Activated B cell treated with CpG ODN at 0.5 μM for 24 hours (primary cell): ENCODE measurements at regions not wholly inside any gene's neighbourhood (a gene's known extent, or its start where the extent isn't known, plus 50 kb on each side); places are given as distances from the start of the nearest gene placed in this dataset.
"Not testable (repeated sequence)": the region's sequence is repeated elsewhere in the genome, so short reads cannot be mapped to it uniquely, and the experiment has no call there.

Source experiments
- ATAC-seq: fragments of 200-7000 bp; cut with Tn5 transposase; one replicate; pipeline ENCODE4 v1.10.0; 2021; ENCODE audit warnings: low read depth, mild to moderate bottlenecking, moderate library complexity
- CTCF ChIA-PET: fragments of 350-600 bp; sonication (Branson Sonifier 250); formaldehyde crosslinking; loops from one replicate; lab custom pipeline; 2021; ENCODE audit warnings: antibody characterized with exemption; lab: Charles Lee
- POLR2A ChIA-PET: fragments of 350-600 bp; sonication (Branson Sonifier 250); formaldehyde crosslinking; loops from one replicate; lab custom pipeline; 2021; ENCODE audit warnings: antibody characterized with exemption; lab: Charles Lee
- DNase-seq: peaks from one replicate; pipeline ENCODE4 v3.0.0; 2022
- H3K27ac Mint-ChIP-seq: one replicate; pipeline ENCODE4 v1.8.0; 2020; ENCODE audit warnings: mixed read lengths
- H3K27me3 Mint-ChIP-seq: one replicate; pipeline ENCODE4 v1.8.0; 2021; ENCODE audit warnings: mixed read lengths
- H3K36me3 Mint-ChIP-seq: one replicate; pipeline ENCODE4 v1.8.0; 2021; ENCODE audit warnings: low read depth, mixed read lengths
- H3K4me1 Mint-ChIP-seq: one replicate; pipeline ENCODE4 v1.8.0; 2021; ENCODE audit warnings: mixed read lengths
- H3K4me3 Mint-ChIP-seq: one replicate; pipeline ENCODE4 v1.8.0; 2020; ENCODE audit warnings: mild to moderate bottlenecking, mixed read lengths
- H3K9me3 Mint-ChIP-seq: one replicate; pipeline ENCODE4 v1.8.0; 2020; ENCODE audit warnings: mixed read lengths
- CTCF ChIP-seq: fragments of 200-600 bp; IDR thresholded peaks from one replicate; pipeline ENCODE4 v1.8.0; 2022; ENCODE audit warnings: antibody characterized with exemption, mild to moderate bottlenecking
- intact Hi-C: fragments of 100-400 bp; cut with micrococcal nuclease; formaldehyde crosslinking; loops from one replicate; pipeline ENCODE4 v1.15.1; 2024

- no peaks in the 10 kb centered on the region for H3K36me3 Mint-ChIP-seq
- ChIA-PET POLR2A (no interaction called here), CTCF (no interaction called here)
Measured at GRCh38 chr3:64438812-64439211, 213.5 kb upstream of the PRICKLE2 start.

GRCh38 chr3:64438066-64438465 is 212.8 kb upstream of the PRICKLE2 start:
- no peak overlapping the region for H3K4me3 Mint-ChIP-seq
- POLR2A ChIA-PET: no interaction called here
- DNase-seq (no peak), ATAC-seq (no peak)
- H3K9me3 Mint-ChIP-seq: peaks cover 13% of the 10 kb centered on the region
- no peak overlapping the region for H3K27ac Mint-ChIP-seq
- CTCF ChIA-PET: no interaction called here
- no peak for TF ChIP-seq CTCF
- intact Hi-C loops: no loop called here
- no peaks in the 10 kb centered on the region for H3K4me1 Mint-ChIP-seq
- no peaks in the 10 kb centered on the region for H3K36me3 Mint-ChIP-seq
- peaks cover 13% of the 10 kb centered on the region for H3K27me3 Mint-ChIP-seq

More at GRCh38 chr3:64438812-64439211, 213.5 kb upstream of the PRICKLE2 start:
- no peak for TF ChIP-seq CTCF
- DNase-seq (no peak), ATAC-seq (no peak)
- no peak overlapping the region for H3K4me3 Mint-ChIP-seq
- H3K4me1 Mint-ChIP-seq: no peaks in the 10 kb centered on the region
- intact Hi-C loops: no loop called here
- peaks cover 20% of the 10 kb centered on the region for H3K27me3 Mint-ChIP-seq
- H3K9me3 Mint-ChIP-seq: peaks cover 9% of the 10 kb centered on the region
- H3K27ac Mint-ChIP-seq: no peak overlapping the region

- no peak for TF ChIP-seq CTCF
- CTCF ChIA-PET: no interaction called here
Measured at GRCh38 chr3:64437131-64437530, 211.9 kb upstream of the PRICKLE2 start.

GRCh38 chr3:64435023-64435422 is 209.8 kb upstream of the PRICKLE2 start:
- intact Hi-C loops, POLR2A ChIA-PET, H3K4me1 Mint-ChIP-seq, CTCF ChIA-PET, H3K27me3 Mint-ChIP-seq, H3K27ac Mint-ChIP-seq, H3K4me3 Mint-ChIP-seq, ATAC-seq, DNase-seq, H3K36me3 Mint-ChIP-seq: not testable (repeated sequence)
- H3K9me3 Mint-ChIP-seq: peaks cover 16% of the 10 kb centered on the region

More at GRCh38 chr3:64437131-64437530, 211.9 kb upstream of the PRICKLE2 start:
- Mint-ChIP-seq H3K27ac (no peak overlapping the region), H3K9me3 (peaks cover 13% of the 10 kb centered on the region), H3K4me3 (no peak overlapping the region), H3K4me1 (no peaks in the 10 kb centered on the region), H3K27me3 (peaks cover 10% of the 10 kb centered on the region), H3K36me3 (no peaks in the 10 kb centered on the region)
- POLR2A ChIA-PET: no interaction called here
- DNase-seq: no peak
- intact Hi-C loops: no loop called here
- no peak for ATAC-seq

GRCh38 chr3:64432870-64433269 is 207.6 kb upstream of the PRICKLE2 start:
- POLR2A ChIA-PET: no interaction called here
- CTCF ChIA-PET: no interaction called here
- Mint-ChIP-seq H3K4me3 (no peak overlapping the region), H3K27ac (no peak overlapping the region), H3K36me3 (no peaks in the 10 kb centered on the region), H3K4me1 (no peaks in the 10 kb centered on the region), H3K27me3 (peaks cover 5% of the 10 kb centered on the region), H3K9me3 (peaks cover 16% of the 10 kb centered on the region)
- DNase-seq: no peak
- ATAC-seq: no peak
- intact Hi-C loops: no loop called here
- no peak for TF ChIP-seq CTCF

- no peaks in the 10 kb centered on the region for H3K36me3 Mint-ChIP-seq
- no peak for TF ChIP-seq CTCF
- ATAC-seq: no peak
- no peak overlapping the region for H3K27ac Mint-ChIP-seq
- ChIA-PET POLR2A (no interaction called here), CTCF (no interaction called here)
- H3K4me3 Mint-ChIP-seq: no peak overlapping the region
- no peak for DNase-seq
- H3K4me1 Mint-ChIP-seq: no peaks in the 10 kb centered on the region
- intact Hi-C loops: no loop called here
- peaks cover 16% of the 10 kb centered on the region for H3K9me3 Mint-ChIP-seq
- peaks cover 5% of the 10 kb centered on the region for H3K27me3 Mint-ChIP-seq
Measured at GRCh38 chr3:64431526-64432091, 206.3 kb upstream of the PRICKLE2 start.
